Activated CD8-positive, alpha-beta memory T cell treated with anti-CD3 and anti-CD28 coated beads for 48 hours (primary cell): ENCODE measurements at regions not wholly inside any gene's neighbourhood (a gene's known extent, or its start where the extent isn't known, plus 50 kb on each side); places are given as distances from the start of the nearest gene placed in this dataset.
"Not testable (repeated sequence)": the region's sequence is repeated elsewhere in the genome, so short reads cannot be mapped to it uniquely, and the experiment has no call there.

Experiments used
- DNase-seq, 3 experiments: peaks; one replicate each; pipeline ENCODE4 v3.0.0-alpha.2; 2020; ENCODE audit warnings: low read depth in 2 of 3, low spot score in 2 of 3

GRCh38 chr21:28216976-28217523, 775.6 kb downstream of the LTN1 start:
- no peak for DNase-seq

DNA sequence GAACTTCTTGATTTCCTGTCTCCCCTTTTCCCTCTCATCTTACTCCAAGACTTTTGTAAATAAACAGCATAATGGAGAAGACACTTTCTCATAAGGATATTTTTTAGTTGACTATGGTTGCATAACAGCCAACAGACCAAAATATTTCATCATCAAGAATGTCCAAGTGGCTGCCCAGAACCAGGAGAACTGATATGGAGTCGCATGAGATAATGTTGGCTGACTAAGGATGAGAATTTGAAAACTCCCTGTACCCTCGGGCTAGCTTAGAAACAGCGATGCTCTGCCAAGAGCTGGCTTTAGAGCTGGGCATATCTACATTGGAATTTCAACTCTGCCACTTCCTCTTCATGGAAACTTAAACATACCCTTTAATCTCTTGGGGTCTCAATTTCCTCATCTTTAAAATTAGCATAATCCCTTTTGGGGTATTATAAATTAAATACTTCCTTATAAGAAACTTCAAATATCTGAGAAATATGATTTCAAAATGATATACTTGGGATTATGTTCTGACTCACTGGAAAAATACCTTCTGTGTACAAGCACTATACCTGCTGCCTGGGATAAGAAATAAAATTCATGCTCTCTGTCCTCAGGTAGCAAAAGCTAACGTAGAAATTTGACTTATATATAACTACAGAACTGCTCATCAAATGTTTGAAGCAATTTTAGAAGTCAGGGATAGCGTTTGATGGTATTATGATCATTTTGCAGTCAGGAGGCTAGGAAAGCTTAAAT, 777.3 kb downstream of the LTN1 start:
- no peak for DNase-seq

GRCh38 chr21:28214786-28215185, 777.9 kb downstream of the LTN1 start:
- no peak for DNase-seq

DNA sequence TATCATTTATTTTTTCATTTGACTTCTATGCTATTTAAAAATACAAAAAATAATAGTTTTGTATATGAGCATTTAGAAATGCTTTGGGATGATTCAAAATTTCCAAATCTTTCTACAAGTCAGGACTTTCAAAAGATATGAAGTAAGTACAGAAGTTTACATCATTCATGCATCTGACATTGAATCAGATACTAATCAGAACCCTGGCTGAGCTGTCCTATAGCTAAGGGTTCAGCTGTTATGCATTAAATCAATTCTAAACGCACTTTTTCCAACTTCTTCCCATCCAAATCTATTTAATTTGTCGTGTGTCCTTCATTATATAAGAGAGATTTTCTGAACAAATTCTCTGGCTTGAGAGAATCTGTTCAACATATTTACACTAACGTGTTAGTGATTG, 779.4 kb downstream of the LTN1 start:
- no peak for DNase-seq

DNA sequence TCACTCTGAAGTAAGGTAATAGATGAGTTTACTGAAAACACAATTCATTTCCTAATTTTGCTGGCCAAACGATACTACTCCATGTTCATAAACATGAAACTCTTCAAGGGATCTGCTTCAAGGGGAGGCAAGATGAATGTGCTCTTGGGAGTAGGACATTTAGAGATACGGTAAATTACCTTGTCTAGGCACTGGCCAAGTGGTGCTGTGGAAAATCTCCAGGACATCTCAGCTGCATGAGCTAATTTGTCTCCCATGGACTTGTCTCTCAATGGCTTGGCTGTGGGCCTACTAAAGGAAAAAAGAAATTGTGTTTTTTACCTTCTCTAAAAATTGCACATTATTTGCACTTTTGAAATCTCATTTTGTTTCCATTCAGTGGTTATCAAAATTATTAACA, 780.6 kb downstream of the LTN1 start:
- no peak for DNase-seq

DNA sequence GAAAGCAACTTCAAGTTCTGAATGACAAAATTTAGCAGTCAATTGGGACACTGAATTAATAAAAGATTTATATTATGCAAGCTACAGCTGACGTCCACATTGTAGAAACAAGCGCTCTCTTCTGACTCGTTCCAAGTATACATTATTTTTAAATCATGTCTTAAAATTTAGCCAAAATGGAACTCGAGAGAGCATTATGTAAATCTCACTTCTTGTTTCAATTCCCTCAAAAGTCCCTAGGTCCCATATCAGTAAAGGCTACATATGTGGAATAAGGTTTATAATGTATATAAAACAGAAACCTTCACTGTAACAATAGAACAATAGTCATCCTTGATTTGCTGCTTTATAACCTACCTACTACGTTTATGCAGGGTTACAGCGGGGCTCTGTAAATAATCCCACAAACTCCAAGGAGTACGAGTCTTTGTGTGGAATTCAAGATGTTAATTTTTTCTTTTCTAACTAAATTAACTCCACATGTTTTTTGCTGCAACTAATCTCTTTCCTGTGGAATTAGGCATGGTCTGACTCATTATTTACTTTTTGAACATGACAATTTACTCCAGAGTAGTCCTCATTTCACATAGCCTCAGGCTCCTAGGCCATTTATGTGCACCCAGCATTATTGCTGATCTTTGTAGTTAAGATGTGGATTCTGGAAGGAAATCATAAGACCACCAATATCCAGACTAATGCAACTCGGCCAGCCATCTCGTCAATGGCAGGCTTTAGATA, 785.1 kb downstream of the LTN1 start:
- DNase-seq: no peak

- no peak for DNase-seq
Observed at GRCh38 chr21:28200726-28201125, 792.0 kb downstream of the LTN1 start.

- DNase-seq: no peak
Observed at GRCh38 chr21:28196981-28197380, 795.7 kb downstream of the LTN1 start.

GRCh38 chr21:28193189-28193588, 799.5 kb downstream of the LTN1 start:
- DNase-seq: no peak

DNA sequence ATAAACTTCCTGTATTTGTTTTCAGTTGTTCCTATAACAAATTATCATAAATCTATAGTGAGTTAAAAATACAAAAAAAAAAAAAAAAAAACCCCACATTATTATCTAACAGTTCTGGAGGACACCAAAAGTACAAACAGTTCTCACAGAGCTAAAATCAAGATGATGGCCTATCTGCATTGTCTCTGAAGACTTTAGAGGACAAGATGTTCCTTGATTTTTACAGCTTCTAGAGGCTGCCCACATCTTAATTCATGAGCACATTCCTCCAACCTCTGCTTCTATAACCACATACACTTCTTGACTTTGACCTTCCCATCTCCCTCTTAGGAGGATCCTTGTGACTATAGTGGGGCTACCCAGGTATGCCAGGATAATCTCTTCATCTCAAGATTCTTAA, 806.1 kb downstream of the LTN1 start:
- no peak for DNase-seq

DNA sequence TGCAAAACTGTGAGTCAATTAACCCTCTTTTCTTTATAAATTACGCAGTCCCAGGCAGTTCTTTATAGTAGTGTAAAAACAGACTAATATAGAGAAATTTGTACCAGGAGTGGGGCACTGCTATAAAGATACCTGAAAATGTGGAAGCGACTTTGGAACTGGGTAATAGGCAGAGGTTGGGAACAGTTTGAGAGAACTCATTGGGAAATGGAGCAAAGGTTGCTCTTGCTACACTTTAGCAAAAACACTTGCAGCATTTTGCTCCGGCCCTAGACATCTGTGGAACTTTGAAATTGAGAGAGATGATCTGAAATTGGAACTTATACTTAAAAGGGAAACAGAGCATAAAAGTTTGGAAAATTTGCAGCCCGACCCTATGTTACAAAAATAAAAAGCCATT, 810.9 kb downstream of the LTN1 start:
- no peak for DNase-seq

GRCh38 chr21:28179136-28179535, 813.5 kb downstream of the LTN1 start:
- DNase-seq: no peak

DNA sequence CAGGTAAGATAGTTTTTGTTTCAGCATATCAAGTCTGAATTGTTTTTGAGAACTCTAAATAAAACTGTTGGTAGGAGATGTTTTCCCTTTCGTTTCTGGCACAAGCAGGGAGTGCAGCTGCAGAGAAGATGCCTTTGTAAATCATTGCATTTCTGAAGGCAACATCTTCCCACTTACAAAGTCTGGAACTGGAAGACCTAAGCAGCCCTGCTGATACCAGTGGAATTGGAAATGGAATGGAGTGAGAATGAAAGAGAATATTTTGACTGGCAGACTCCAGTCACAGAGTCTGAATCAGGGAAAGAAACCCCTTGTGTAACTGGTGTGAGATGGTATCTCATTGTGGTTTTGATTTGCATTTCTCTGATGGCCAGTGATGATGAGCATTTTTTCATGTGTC, 815.6 kb downstream of the LTN1 start:
- DNase-seq: no peak

- no peak for DNase-seq
Observed at GRCh38 chr21:28174701-28175100, 818.0 kb downstream of the LTN1 start.

- no peak for DNase-seq
Observed at GRCh38 chr21:28174006-28174405, 818.7 kb downstream of the LTN1 start.

GRCh38 chr21:28172376-28172775, 820.3 kb downstream of the LTN1 start:
- DNase-seq: no peak

- no peak for DNase-seq
Observed at GRCh38 chr21:28167366-28167765, 825.3 kb downstream of the LTN1 start.

DNA sequence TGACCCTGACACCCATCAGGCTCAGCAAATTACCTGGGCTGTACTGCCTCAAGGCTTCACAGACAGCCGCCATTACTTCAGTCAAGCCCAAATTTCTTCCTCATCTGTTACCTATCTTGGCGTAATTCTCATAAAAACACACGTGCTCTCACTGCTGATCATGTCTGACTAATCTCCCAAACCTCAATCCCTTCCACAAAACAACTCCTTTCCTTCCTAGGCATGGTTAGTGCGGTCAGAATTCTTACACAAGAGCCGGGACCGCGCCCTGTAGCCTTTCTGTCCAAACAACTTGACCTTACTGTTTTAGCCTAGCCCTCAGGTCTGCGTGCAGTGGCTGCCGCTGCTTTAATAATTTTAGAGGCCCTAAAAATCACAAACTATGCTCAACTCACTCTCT, 828.2 kb downstream of the LTN1 start:
- DNase-seq: not testable (repeated sequence)

DNA sequence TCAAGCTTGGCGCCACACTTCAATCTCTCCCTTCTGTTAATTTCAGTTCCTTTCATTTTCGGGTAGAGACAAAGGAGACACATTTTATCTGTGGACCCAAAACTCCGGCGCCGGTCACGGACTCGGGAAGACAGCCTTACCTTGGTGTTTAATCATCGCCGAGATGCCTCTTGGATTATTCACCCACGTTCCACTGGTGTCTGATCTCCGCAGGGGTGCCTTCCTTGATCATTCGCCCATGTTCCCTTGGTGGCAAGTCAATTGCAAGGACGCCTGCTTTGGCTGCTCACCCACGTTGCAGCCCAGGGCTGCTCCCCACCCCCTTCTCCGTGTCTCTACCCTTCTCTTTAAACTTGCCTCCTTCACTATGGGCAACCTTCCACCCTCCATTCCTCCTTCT, 830.6 kb downstream of the LTN1 start:
- DNase-seq: not testable (repeated sequence)

- no peak for DNase-seq
Observed at GRCh38 chr21:28160378-28160777, 832.3 kb downstream of the LTN1 start.

DNA sequence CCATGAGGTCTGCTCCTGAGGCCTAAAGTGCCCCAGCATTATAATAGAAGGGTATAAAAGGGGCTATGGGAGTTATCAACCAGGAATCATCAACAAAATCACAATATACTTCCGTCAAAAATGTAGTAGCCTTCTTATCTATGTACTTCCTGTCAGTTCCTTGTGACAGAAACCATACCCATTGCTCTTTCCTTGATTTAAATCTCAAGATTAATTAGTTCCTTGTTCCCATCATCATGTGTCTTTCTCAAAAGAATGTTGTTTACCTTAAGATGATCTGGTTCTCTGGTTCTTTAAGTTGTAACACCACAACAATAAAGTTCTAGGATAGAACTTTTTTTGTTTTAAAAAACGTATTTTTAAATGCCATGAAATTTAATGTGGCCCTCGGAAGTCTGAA, 833.3 kb downstream of the LTN1 start:
- DNase-seq: no peak

- DNase-seq: no peak
Observed at GRCh38 chr21:28156590-28156989, 836.1 kb downstream of the LTN1 start.

- no peak for DNase-seq
Observed at GRCh38 chr21:28154121-28154520, 838.6 kb downstream of the LTN1 start.
